ENCODE measurements at regions not wholly inside any gene's neighbourhood (a gene's known extent, or its start where the extent isn't known, plus 50 kb on each side); places are given as distances from the start of the nearest gene placed in this dataset.

GRCh38 chr3:110944782-110945181 lies 126.8 kb upstream of the NECTIN3 start:
- Histone ChIP-seq H3K9me3 (ENCODE audit: control insufficient read depth, low read depth, low read length) (peaks cover 8% of the 10 kb centered on the region), H3K18ac (ENCODE audit: insufficient read length, low read depth, low read length) (no peak overlapping the region), H2AK5ac (ENCODE audit: insufficient read length, low read length) (no peak overlapping the region), H4K8ac (replicated peaks; ENCODE audit: insufficient read length, low read depth, low read length) (no peak overlapping the region), H4K91ac (ENCODE audit: insufficient read length, low read depth, low read length) (no peak overlapping the region), H2BK15ac (ENCODE audit: low read depth, low read length) (no peak overlapping the region), H3K4me1 (ENCODE audit: insufficient read depth, low read length) (no peaks in the 10 kb centered on the region), H3K27ac (ENCODE audit: insufficient read length, low read depth, low read length) (no peak overlapping the region), H3K4me2 (ENCODE audit: insufficient read depth, insufficient read length, low read length) (no peak overlapping the region), H2BK5ac (ENCODE audit: insufficient read length, low read length) (no peak overlapping the region), H2BK12ac (ENCODE audit: insufficient read length, low read depth, low read length) (no peak overlapping the region), H3K9ac (ENCODE audit: extremely low read depth, insufficient read length, low read length) (no peak overlapping the region), H4K20me1 (ENCODE audit: control insufficient read depth, insufficient read depth, insufficient read length) (no peaks in the 10 kb centered on the region), H2AFZ (ENCODE audit: low read length) (no peak overlapping the region), H3T11ph (ENCODE audit: low read length) (no peak overlapping the region), H3K27me3 (ENCODE audit: insufficient read depth, low read length) (no peaks in the 10 kb centered on the region), H2BK20ac (ENCODE audit: low read depth, low read length, poor library complexity, severe bottlenecking) (no peak overlapping the region), H2BK120ac (ENCODE audit: low read depth, low read length, poor library complexity, severe bottlenecking) (no peak overlapping the region), H3K79me2 (ENCODE audit: insufficient read depth, low read length) (peaks cover 14% of the 10 kb centered on the region; the same call in 1 of the 2 replicates), H3K23me2 (ENCODE audit: insufficient read length, low read depth, low read length, poor library complexity, severe bottlenecking) (no peaks in the 10 kb centered on the region), H3K4ac (ENCODE audit: low read depth, low read length) (no peak overlapping the region), H3K23ac (ENCODE audit: insufficient read length, low read depth, low read length) (no peak overlapping the region), H4K5ac (ENCODE audit: insufficient read length, low read depth, low read length) (no peak overlapping the region), H3K14ac (ENCODE audit: insufficient read depth, low read length) (no peak overlapping the region), H3K56ac (ENCODE audit: insufficient read length, low read depth, low read length) (no peak overlapping the region), H3K79me1 (ENCODE audit: insufficient read depth, low read depth, low read length, poor library complexity, severe bottlenecking) (no peaks in the 10 kb centered on the region)
- Mint-ChIP-seq H3K9me3 (peaks cover 38 to 39% of the 10 kb centered on the region in 2 experiments), H3K36me3 (ENCODE audit: insufficient read depth in 1 of 3, low read depth in 3 of 3) (peaks cover 20 to 51% (median 25%) of the 10 kb centered on the region in 3 experiments), H3K27ac (no peak overlapping the region), H3K4me3 (no peak overlapping the region), H3K4me1 (peaks cover 0 to 10% of the 10 kb centered on the region in 2 experiments; a peak in 2 of 4 replicates), H3K27me3 (ENCODE audit: low read depth) (no peaks in the 10 kb centered on the region; the same call in 1 of the 2 replicates)
- WGBS (ENCODE audit: extremely low coverage, insufficient read length, low lambda C conversion rate): no CpG with 5 or more reads among the region's 1 CpG
- no peak for DNase-seq
- 0 out of 3 replicates have a peak, but pooled peaks have one; percentile 14 for TF ChIP-seq CTCF (conservative IDR thresholded peaks at IDR 0.05)

Data from H9 (cell line).